CD14-positive monocyte (primary cell): ENCODE measurements at regions not wholly inside any gene's neighbourhood (a gene's known extent, or its start where the extent isn't known, plus 50 kb on each side); places are given as distances from the start of the nearest gene placed in this dataset.

ENCODE experiments used
- DNase-seq, 3 donors: peaks; one replicate each; pipeline ENCODE4 v3.0.0-alpha.2; 2011 to 2022
- H2AFZ ChIP-seq: 2 replicates; pipeline ENCODE4 v1.6.0; 2012; ENCODE audit warnings: mild to moderate bottlenecking, low read depth, low read length, inconsistent platforms; ENCODE audit not compliant: insufficient read depth, poor library complexity, severe bottlenecking
- H3K27ac ChIP-seq, 2 donors: 1 replicate in 1 of 2; 2 replicates in 1 of 2; pipeline ENCODE4 v1.5.1; 2012 to 2013; ENCODE audit warnings: low read length in 2 of 2, control low read depth in 1 of 2, inconsistent platforms in 1 of 2, low read depth in 1 of 2, mild to moderate bottlenecking in 1 of 2
- H3K27me3 ChIP-seq, 2 donors: one replicate each; pipeline versions ENCODE4 v1.6.0 to v1.6.1; 2011 to 2013; ENCODE audit warnings: low read length in 2 of 2; ENCODE audit not compliant: control insufficient read depth in 2 of 2, insufficient read depth in 2 of 2
- H3K36me3 ChIP-seq, 2 donors: replicated peaks in 1 of 2; 1 replicate in 1 of 2; 2 replicates in 1 of 2; pipeline versions ENCODE4 v1.5.1 to v1.6.1; 2012 to 2013; ENCODE audit warnings: low read length in 2 of 2, control low read depth in 1 of 2, inconsistent platforms in 1 of 2, mild to moderate bottlenecking in 1 of 2; ENCODE audit not compliant: insufficient read depth in 2 of 2, control insufficient read depth in 1 of 2
- H3K4me1 ChIP-seq, 2 donors: 1 replicate in 1 of 2; 2 replicates in 1 of 2; pipeline versions ENCODE4 v1.5.1 to v1.6.1; 2012 to 2013; ENCODE audit warnings: low read length in 2 of 2, control low read depth in 1 of 2, inconsistent platforms in 1 of 2, mild to moderate bottlenecking in 1 of 2, moderate library complexity in 1 of 2; ENCODE audit not compliant: insufficient read depth in 2 of 2, control insufficient read depth in 1 of 2
- H3K4me2 ChIP-seq: replicated peaks from 2 replicates; pipeline ENCODE3; 2012; ENCODE audit warnings: low read length, moderate library complexity, mild to moderate bottlenecking; ENCODE audit not compliant: poor library complexity, severe bottlenecking; ENCODE audit errors: extremely low read depth
- H3K4me3 ChIP-seq, 3 experiments: fragments of 200-600 bp in 1 of 3; sonication (generic) in 1 of 3; replicated peaks in 1 of 3; 1 replicate in 2 of 3; 2 replicates in 1 of 3; pipeline ENCODE4 v1.5.1; 2011 to 2013; ENCODE audit warnings: low read length in 3 of 3, mild to moderate bottlenecking in 3 of 3, control low read depth in 2 of 3, low read depth in 2 of 3, inconsistent platforms in 1 of 3, moderate library complexity in 1 of 3
- H3K79me2 ChIP-seq: 2 replicates; pipeline ENCODE4 v1.6.0; 2012; ENCODE audit warnings: mild to moderate bottlenecking, control low read depth, inconsistent platforms, low read length, moderate library complexity; ENCODE audit not compliant: insufficient read depth
- H3K9ac ChIP-seq: 2 replicates; pipeline ENCODE4 v1.6.0; 2017; ENCODE audit warnings: low read length, mild to moderate bottlenecking; ENCODE audit not compliant: insufficient read depth, poor library complexity, severe bottlenecking
- H3K9me3 ChIP-seq, 2 donors: replicated peaks in 1 of 2; 1 replicate in 1 of 2; 2 replicates in 1 of 2; pipeline versions ENCODE4 v1.5.1 to v1.6.1; 2012 to 2013; ENCODE audit warnings: low read length in 2 of 2, control low read depth in 1 of 2; ENCODE audit not compliant: control insufficient read depth in 1 of 2, insufficient read depth in 1 of 2
- H4K20me1 ChIP-seq: 2 replicates; pipeline ENCODE4 v1.6.0; 2012; ENCODE audit warnings: mild to moderate bottlenecking, low read length, control low read depth, moderate library complexity; ENCODE audit not compliant: insufficient read depth
- H3K27ac Mint-ChIP-seq, 7 donors: one replicate each; pipeline ENCODE4 v1.8.0; 2020; ENCODE audit warnings: mild to moderate bottlenecking in 7 of 7, mixed read lengths in 7 of 7, moderate library complexity in 6 of 7, inconsistent platforms in 2 of 7
- H3K27me3 Mint-ChIP-seq, 3 donors: one replicate each; pipeline ENCODE4 v1.8.0; 2021 to 2022; ENCODE audit warnings: low read depth in 3 of 3, mild to moderate bottlenecking in 3 of 3, mixed read lengths in 3 of 3, moderate library complexity in 3 of 3, inconsistent platforms in 1 of 3
- H3K36me3 Mint-ChIP-seq, 2 donors: one replicate each; pipeline ENCODE4 v1.8.0; 2020; ENCODE audit warnings: mixed read lengths in 2 of 2, inconsistent platforms in 1 of 2, mild to moderate bottlenecking in 1 of 2
- H3K4me1 Mint-ChIP-seq: one replicate; pipeline ENCODE4 v1.8.0; 2020; ENCODE audit warnings: mild to moderate bottlenecking, mixed read lengths
- H3K4me3 Mint-ChIP-seq, 2 donors: one replicate each; pipeline ENCODE4 v1.8.0; 2020; ENCODE audit warnings: mild to moderate bottlenecking in 2 of 2, mixed read lengths in 2 of 2, moderate library complexity in 1 of 2
- H3K9me3 Mint-ChIP-seq, 7 donors: one replicate each; pipeline ENCODE4 v1.8.0; 2020 to 2022; ENCODE audit warnings: mixed read lengths in 7 of 7, mild to moderate bottlenecking in 6 of 7, moderate library complexity in 6 of 7, inconsistent platforms in 2 of 7
- CTCF ChIP-seq: fragments of 200-600 bp; IDR thresholded peaks from one replicate; pipeline ENCODE4 v1.8.0; 2022; ENCODE audit warnings: antibody characterized with exemption, mild to moderate bottlenecking
- WGBS: methylation state at CpG from one replicate; pipeline ENCODE4 v1.1.5; 2013; ENCODE audit warnings: missing lambda C conversion rate; ENCODE audit not compliant: insufficient coverage; 5-methylcytosine and 5-hydroxymethylcytosine counted together
- intact Hi-C, 2 donors: fragments of 100-400 bp; cut with micrococcal nuclease; formaldehyde crosslinking; loops; one replicate each; pipeline versions ENCODE4 v1.15.0 to v1.15.1; 2023

- H3K36me3 Mint-ChIP-seq: no peaks in the 10 kb centered on the region
- 100% methylated on average over 1 of the region's 1 CpG for WGBS
- no peaks in the 10 kb centered on the region for H3K36me3 ChIP-seq
- H3K9me3 Mint-ChIP-seq: peaks cover 0 to 1% (median 0%) of the 10 kb centered on the region in 7 donors
- no peaks in the 10 kb centered on the region for H4K20me1 ChIP-seq
- no peak overlapping the region for H3K9ac ChIP-seq
- H3K27me3 ChIP-seq: no peaks in the 10 kb centered on the region
- no peaks in the 10 kb centered on the region for H3K4me1 ChIP-seq
- no peak overlapping the region for H3K27ac Mint-ChIP-seq
- no peaks in the 10 kb centered on the region for H3K79me2 ChIP-seq
- H3K4me3 ChIP-seq: no peak overlapping the region
- H3K9me3 ChIP-seq: no peaks in the 10 kb centered on the region
- DNase-seq: no peak
- no peak for TF ChIP-seq CTCF
- no peak overlapping the region for H2AFZ ChIP-seq
- intact Hi-C loops: no loop called here
- H3K27ac ChIP-seq: no peak overlapping the region
- H3K4me3 Mint-ChIP-seq: no peak overlapping the region
- peaks cover 0 to 2% (median 0%) of the 10 kb centered on the region in 3 donors for H3K27me3 Mint-ChIP-seq
- no peak overlapping the region for H3K4me2 ChIP-seq
- no peaks in the 10 kb centered on the region for H3K4me1 Mint-ChIP-seq
These were observed 190.9 kb upstream of the RASSF8 start for GRCh38 chr12:25767606-25768005.

GRCh38 chr12:25768151-25768550, 190.3 kb upstream of the RASSF8 start:
- WGBS: no CpG with 5 or more reads among the region's 2 CpGs
- Histone ChIP-seq H3K27ac (no peak overlapping the region), H3K79me2 (no peaks in the 10 kb centered on the region), H3K4me3 (no peak overlapping the region), H2AFZ (no peak overlapping the region), H3K4me2 (no peak overlapping the region), H3K9me3 (no peaks in the 10 kb centered on the region), H4K20me1 (no peaks in the 10 kb centered on the region), H3K9ac (no peak overlapping the region), H3K36me3 (no peaks in the 10 kb centered on the region), H3K27me3 (no peaks in the 10 kb centered on the region), H3K4me1 (no peaks in the 10 kb centered on the region)
- no peak for TF ChIP-seq CTCF
- Mint-ChIP-seq H3K27me3 (peaks cover 0 to 2% (median 0%) of the 10 kb centered on the region in 3 donors), H3K27ac (no peak overlapping the region), H3K4me3 (no peak overlapping the region), H3K4me1 (no peaks in the 10 kb centered on the region), H3K36me3 (no peaks in the 10 kb centered on the region), H3K9me3 (peaks cover 0 to 1% (median 0%) of the 10 kb centered on the region in 7 donors)
- intact Hi-C loops: no loop called here
- no peak for DNase-seq
